ENCODE measurements at regions not wholly inside any gene's neighbourhood (a gene's known extent, or its start where the extent isn't known, plus 50 kb on each side); places are given as distances from the start of the nearest gene placed in this dataset.
"Not testable (repeated sequence)": the region's sequence is repeated elsewhere in the genome, so short reads cannot be mapped to it uniquely, and the experiment has no call there.

GRCh38 chr5:118282480-118283038 lies 705.8 kb downstream of the DTWD2 start:
- not testable (repeated sequence) for DNase-seq (ENCODE audit: low spot score)

- DNase-seq (ENCODE audit: low spot score), result no peak
Measured at GRCh38 chr5:118279540-118280294, 708.6 kb downstream of the DTWD2 start.

- no peak for DNase-seq (ENCODE audit: low spot score)
Measured at GRCh38 chr5:118270526-118270925, 717.8 kb downstream of the DTWD2 start.

DNA sequence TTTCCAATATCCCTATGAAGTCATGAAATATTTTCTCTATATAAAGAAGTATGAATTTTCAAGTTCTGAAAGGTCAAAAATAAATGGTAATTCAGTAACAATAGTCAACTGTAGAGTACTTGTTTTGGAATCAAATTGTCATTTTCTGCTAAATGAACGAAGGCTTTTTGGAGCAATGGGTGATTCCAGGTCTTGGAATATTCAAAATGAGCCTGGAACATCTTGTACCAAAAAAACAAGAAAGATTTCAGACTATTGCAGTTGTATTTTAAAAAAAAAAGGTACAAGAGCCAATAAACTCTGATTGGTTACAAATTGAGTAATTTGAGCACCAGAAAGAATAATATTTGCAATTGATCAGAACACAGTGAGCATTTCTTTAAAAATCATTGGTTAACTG lies 730.1 kb downstream of the DTWD2 start:
- DNase-seq (ENCODE audit: low spot score), result no peak

GRCh38 chr5:118257066-118257465 lies 731.3 kb downstream of the DTWD2 start:
- no peak for DNase-seq (ENCODE audit: low spot score)

DNA sequence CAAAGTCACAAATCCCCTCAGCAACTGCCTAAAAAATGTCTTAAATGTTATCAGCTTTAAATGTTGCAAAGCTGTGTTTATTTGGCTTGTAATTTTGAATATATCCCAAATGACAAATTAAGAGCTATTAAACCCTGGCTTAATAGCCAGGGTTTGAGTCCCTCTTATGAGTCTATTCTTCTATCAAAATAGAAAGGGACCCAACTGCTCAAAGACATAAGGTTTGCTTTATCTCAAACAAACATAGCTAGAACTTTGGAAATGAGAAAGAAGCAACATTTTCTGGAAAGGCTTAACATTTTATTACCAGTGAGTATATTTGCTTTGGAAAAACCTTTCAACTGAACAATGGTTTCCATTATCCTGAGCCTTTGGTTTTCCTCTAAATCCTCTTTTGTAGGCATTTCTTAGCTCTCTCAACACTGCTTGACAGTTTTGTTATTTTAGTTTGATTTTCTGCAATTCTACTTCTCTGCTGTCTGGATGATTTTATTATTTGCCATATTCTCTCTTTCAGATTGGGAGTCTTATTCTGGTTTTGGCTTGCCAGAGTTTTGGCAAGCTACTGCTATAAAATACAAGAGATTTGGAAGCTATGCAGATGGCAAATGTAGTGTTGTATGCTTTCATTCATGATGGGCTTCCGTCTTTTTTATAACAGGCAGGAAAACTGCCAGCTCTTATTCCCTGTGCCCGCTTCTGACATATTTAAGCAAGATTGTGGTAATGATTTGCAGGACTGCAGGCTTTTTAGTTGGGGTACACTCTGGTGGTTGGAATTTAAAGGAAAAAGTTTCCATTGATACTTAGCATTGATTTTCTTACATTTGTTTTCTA lies 734.9 kb downstream of the DTWD2 start:
- no peak for DNase-seq (ENCODE audit: low spot score)

- no peak for DNase-seq (ENCODE audit: low spot score)
Measured at GRCh38 chr5:118249386-118249785, 739.0 kb downstream of the DTWD2 start.

DNA sequence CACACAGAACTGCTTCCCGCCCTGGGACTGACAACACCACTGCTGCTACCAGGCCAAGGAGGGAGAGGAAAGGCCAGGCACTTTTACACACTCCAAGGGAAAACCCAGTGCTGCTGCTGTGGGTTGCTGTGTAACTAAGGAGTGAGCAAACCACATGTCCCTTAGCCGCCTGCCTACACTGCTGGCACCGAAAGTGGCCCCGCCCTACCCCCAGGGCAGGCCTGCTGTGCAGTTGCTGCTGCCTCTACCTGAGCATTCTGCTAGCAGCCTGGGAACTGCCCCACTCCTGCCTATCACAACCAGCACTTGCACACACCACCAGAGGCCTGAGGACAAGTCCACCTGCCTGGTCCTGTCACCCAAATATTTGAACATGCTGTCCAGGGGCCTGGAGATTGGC lies 740.9 kb downstream of the DTWD2 start:
- no peak for DNase-seq (ENCODE audit: low spot score)

DNA sequence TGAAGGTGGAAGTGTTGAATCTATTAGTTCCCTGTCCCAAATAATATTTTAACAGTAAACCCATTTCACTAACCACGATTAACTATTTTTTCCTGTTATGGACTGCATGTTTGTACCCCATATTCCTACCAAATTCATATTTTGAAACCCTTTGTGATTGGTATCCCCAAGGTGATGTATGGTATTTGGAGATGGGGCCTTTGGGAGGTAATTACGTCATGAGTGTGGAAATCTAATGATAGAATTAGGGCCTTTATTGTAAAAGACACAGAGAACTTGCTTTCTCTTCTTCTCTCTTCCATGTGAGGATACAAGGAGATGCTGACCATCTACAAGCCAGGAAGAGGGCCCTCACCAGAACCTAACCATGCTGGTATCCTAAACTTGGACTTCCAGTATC lies 744.7 kb downstream of the DTWD2 start:
- no peak for DNase-seq (ENCODE audit: low spot score)

DNA sequence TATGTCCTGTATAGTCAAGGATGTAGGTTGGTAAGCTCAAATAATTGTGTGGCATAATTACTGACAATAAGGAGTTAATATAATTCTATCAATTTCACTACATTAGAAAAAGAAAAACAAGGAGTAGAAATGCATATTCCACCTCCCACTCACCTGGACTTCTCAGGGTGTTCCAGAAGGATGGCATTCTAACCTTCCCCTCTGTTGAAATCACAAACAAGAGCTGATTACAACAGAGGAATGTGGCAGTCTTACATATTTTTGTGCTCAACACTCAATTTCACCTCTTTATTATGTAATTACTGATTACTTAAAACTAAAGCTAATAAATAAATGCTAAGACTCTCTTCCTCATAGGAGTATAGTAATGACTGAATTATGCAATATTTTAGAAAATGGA lies 745.3 kb downstream of the DTWD2 start:
- no peak for DNase-seq (ENCODE audit: low spot score)

DNA sequence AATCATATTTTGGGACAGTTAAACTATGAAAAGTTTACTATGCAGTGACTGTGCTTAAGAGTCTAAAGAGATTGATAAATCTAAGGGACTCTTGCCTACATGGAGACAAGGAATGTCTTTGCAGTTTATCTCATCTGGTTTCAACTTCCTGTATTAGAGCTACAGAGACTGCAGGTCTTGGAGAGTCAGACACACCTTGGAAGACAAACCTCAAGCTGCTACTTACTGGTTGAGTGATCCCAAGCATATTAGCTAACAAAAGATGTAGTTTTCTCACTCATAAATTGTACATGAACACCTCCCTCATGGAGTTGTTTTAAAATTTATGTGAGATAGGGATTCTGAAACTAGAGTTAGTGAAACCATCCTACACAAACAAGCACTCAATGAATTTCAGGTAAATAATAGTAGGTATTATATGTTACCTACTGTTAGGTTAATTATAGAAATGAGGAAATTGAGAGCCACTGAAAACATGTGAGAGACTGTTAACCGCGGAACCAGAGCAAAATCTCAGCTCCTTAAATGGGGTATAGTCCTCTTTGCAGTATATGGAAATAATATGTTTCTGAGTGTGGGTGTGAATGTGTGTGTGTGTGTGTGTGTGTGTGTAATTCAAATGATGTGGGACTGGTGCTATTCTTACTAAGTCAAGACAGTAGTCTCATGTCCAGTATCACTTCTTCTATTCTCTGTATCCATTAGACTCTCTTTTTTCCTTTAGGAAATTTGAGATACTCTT lies 752.1 kb downstream of the DTWD2 start:
- no peak for DNase-seq (ENCODE audit: low spot score)

DNA sequence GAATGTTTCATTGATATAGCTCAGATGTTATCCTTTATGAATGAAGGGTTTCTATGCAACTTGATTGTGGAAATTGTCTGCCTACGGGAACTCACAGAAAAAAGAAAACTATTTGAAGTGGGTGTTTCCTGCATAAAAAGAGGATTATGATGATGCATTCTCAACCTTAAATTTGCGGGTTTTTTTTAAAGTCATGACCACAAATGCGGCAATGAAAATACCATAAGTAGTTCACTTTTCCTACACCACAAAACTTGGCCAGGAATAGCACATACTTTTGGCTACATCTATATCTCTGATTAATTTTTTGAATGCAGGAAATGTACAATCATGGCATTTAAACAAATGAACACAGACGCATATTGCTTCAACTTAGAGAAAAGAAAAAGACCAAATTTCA lies 754.7 kb downstream of the DTWD2 start:
- DNase-seq (ENCODE audit: low spot score), result peak; percentile 36

DNA sequence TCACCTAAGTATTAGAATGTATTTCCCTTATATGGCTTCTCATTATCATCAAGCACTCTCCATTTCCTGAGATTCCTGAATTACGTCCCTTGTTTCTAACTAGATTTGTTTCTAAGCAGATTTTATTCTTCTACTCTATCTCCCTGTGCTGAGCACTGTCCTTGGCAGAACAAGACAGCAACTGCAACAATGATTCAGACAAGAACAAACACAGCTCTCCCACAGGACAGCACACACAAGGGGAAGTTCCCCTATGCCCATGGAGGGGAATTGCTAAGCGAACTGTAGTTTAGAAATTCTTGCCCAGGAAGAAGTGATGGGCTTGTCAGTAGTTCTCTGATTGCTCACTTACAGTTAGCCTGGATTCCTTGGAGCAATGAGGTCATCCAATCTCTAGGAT lies 759.9 kb downstream of the DTWD2 start:
- DNase-seq (ENCODE audit: low spot score), result no peak

DNA sequence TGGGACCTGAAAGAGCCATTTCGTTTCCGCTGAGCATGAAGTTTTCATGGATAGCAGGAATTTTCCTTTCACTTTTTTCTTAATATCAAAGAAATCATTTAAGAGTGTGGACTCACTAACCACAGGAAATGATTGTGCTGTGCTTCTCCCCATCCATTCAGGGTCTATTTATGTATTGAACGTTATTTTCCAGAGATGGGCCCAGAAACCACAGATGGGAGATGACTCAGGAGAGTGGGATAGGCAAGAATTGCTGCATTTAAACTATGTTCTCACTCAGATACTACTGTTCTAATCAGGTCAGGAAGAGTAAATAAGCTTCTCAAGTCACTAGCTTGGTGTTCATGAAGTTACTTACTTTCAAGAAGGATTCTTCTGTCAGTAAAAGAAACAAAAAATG lies 763.8 kb downstream of the DTWD2 start:
- peak; percentile 18 for DNase-seq (ENCODE audit: low spot score)

- DNase-seq (ENCODE audit: low spot score), result no peak
Measured at GRCh38 chr5:118220556-118221195, 767.7 kb downstream of the DTWD2 start.

DNA sequence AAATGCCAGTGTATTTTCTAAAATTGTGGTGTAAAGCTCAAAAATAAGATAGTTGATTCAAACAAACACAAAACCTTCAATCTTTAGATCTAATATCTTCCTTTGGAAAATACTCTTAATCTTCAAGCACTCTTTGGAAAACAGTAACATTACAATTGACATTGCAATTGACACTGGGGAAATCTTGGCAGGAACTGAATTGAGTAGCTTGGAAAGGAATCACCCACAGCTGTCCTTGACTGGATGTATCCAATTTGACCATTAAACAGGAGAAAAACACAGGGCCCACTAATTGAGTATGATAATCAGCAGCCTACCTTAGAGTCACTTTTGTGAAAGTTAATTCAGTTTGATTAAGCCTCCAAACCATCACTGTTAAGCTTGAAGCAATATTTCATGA lies 776.7 kb downstream of the DTWD2 start:
- no peak for DNase-seq (ENCODE audit: low spot score)

GRCh38 chr5:118208031-118208453 lies 780.3 kb downstream of the DTWD2 start:
- DNase-seq (ENCODE audit: low spot score), result no peak

DNA sequence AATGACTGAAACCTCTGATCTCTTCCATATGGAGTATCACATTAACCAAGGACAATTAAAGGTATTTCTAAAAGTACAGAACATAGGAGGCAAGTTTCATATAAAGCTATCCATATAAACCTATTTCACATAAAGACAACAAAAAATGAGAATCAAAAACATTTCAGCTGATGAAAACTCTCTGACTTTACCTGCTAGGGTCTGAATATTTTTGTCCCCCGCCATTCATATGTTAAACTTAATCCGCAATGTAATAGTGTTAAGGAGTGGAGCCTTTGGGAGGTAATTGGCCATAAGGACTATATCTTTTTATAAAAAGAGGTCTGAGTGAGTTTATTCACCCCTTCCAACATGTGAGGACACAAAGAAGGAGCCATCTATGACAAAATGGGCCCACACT lies 788.5 kb downstream of the DTWD2 start:
- DNase-seq (ENCODE audit: low spot score), result no peak

GRCh38 chr5:118196229-118196628 lies 792.1 kb downstream of the DTWD2 start:
- no peak for DNase-seq (ENCODE audit: low spot score)

DNA sequence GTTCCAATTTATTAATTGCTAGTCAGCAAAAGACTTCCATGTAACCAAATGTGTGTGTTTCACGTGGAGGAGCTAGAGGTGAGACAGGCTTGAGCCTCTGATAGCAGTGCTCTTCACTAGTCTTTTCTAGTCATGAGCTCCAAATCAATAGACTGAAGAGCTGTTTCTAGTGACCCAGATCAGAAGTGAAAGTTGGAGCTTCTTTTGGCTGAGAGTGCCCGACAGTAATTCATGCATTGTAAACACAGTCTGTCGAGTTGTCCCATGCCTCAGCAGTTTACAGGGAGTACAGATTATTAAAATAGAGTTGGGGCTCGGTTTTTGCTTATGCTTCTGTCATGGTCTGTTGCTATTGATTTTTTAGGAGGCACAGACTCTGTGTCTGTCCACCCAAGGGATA lies 793.1 kb downstream of the DTWD2 start:
- DNase-seq (ENCODE audit: low spot score), result no peak

GRCh38 chr5:118193194-118193905 lies 795.0 kb downstream of the DTWD2 start:
- no peak for DNase-seq (ENCODE audit: low spot score)
